A172 (cell line): ENCODE measurements at regions not wholly inside any gene's neighbourhood (a gene's known extent, or its start where the extent isn't known, plus 50 kb on each side); places are given as distances from the start of the nearest gene placed in this dataset.

Experiments
- DNase-seq: peaks from one replicate; pipeline ENCODE4 v3.0.0-alpha.2; 2015; ENCODE audit warnings: low spot score

DNA sequence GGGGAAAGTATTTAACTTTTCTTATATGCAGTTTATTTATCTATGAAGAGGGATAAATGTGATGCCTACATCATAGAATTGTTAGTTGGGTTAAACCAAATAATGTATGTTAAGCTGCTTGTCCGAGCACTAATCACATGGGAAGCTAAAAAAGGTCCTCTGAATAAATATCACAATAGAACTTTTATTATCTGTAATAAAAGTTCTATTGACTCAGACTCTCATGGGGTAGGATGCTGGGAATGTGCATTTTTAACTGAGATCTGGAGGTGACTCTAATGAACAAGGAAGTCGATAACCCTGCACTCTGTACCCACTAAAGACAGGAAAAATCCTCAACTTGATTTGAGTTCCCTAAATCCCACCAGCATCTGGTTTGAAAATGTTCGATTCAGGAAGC lies 205.9 kb upstream of the IL12B start:
- no peak for DNase-seq

DNA sequence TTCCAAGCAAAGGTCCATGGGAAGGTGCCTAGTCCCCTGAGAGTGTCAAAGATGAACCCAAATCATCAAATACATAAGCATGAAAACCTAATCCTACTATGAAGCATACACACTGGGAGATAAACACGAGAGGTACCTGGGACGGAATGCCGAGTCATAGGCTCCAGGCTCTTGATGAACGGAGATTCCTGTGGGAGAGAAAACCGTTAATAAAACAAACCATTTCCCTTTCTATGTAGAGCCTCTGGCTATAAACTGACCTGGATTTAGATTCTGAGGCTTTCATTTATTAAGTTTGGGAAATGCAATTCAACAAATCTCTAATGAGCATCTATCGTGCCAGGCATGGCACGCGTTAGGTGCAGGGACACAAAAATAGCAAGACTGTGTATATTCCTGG lies 206.4 kb upstream of the IL12B start:
- peak; percentile 32 for DNase-seq

DNA sequence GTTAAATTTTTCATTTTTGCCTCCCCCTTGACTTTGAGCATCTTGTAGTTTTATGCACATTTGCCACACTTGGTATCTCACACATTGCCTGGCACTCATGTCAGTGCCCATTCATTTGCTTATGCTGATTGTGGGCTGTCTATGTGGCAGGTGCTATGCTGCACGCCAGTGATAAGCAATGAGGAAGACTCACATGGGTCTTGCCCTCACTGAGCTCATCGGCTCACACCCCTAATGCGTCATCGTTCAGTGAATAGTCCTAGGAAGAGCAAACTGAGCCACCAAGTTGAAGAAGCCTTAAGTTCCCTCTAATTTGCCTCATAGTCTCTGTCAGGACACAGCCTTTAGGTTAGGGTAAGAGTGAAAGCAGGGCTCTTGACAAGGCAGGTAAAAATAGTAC lies 209.4 kb upstream of the IL12B start:
- DNase-seq, result no peak

GRCh38 chr5:159543326-159543725 lies 213.0 kb upstream of the IL12B start:
- DNase-seq, result no peak

DNA sequence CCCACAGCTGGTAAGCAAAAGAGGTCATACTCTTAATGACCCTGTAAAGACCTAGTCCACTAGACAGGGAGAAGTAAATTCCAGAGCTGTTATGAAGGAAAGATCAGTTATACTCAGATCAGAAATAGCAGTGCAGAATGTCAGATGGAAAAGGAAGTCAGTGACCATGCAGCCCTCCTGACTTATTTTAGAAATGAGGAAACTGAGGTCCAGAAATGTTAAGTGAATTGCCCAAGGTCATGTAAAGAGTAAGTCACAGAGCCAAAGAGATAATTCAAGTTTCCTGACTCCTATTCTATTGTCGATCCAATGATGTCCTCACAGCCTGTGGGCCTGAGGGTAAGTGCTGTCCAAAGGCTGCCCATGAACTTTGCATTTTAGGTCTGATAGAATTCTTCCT lies 214.9 kb upstream of the IL12B start:
- DNase-seq, result no peak

- DNase-seq, result no peak
Observed at GRCh38 chr5:159547466-159548195, 217.3 kb upstream of the IL12B start.

GRCh38 chr5:159548517-159548916 lies 218.2 kb upstream of the IL12B start:
- DNase-seq, result no peak

DNA sequence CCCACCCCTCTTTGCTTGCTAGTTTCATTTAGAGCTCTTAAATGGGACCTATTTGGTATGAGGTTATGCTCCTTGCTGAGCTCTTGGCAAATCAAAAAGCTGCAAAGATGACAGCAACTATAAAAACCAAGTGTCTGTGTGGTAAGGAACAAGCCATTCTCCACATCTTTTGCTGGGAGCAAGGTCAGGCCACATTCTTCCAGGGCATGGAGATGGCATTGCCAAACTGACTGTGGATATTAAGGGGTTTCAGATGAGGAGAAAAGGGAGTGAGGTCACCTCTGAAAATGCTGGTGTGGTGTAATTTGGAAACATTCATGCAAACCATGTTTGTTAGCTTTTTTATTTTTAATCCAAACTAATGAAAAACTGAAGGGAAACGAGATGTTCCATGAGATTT lies 218.8 kb upstream of the IL12B start:
- no peak for DNase-seq

- DNase-seq, result no peak
Observed at GRCh38 chr5:159550951-159551350, 220.7 kb upstream of the IL12B start.

- DNase-seq, result peak; percentile 64
Observed at GRCh38 chr5:159552751-159553150, 222.5 kb upstream of the IL12B start.

GRCh38 chr5:159553792-159554191 lies 223.5 kb upstream of the IL12B start:
- no peak for DNase-seq

- no peak for DNase-seq
Observed at GRCh38 chr5:159555084-159555483, 224.8 kb upstream of the IL12B start.

DNA sequence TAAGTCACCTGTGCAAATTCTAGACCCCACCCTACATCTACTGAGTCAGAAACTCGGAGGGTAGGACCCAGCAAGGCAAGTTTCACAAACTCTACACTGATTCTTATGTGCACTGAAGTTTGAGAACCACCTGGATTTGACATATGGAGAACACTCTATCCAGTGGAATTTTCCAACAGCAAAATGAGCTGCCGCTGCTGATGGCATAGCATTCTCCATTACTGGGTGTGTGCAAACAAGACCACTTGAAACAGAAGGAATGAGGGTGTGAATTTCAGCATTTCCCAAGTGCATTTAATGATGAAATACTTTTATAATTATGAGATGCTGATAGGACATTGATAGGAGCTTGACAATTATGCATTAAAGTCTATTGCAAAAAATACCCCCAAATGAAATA lies 229.1 kb upstream of the IL12B start:
- no peak for DNase-seq

GRCh38 chr5:159560088-159560487 lies 229.8 kb upstream of the IL12B start:
- DNase-seq, result no peak

DNA sequence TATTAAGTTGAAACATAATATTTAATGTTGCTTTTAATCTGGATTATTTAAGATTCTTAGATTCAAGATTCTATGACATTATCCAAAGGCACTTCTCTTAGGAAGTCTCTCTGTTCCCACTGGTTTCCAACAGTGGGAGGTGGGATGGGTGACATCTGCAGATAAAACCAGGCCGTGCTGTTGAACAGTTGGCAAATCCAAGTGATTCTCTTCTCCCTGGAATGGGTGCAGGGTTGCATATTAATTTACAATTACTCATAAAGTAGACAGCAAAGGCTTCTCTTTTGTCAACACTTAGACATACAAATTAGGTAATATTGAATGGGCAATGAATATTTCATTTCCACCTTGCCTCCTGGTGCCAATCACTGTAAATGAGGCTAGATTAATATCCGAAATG lies 233.7 kb upstream of the IL12B start:
- no peak for DNase-seq

GRCh38 chr5:159566832-159567231 lies 236.5 kb upstream of the IL12B start:
- DNase-seq, result no peak

- no peak for DNase-seq
Observed at GRCh38 chr5:159567461-159567860, 237.2 kb upstream of the IL12B start.

- no peak for DNase-seq
Observed at GRCh38 chr5:159571501-159572244, 241.4 kb upstream of the IL12B start.

GRCh38 chr5:159576902-159577301 lies 246.6 kb upstream of the IL12B start:
- no peak for DNase-seq

GRCh38 chr5:159581502-159582249 lies 251.4 kb upstream of the IL12B start:
- peak; percentile 97 for DNase-seq

DNA sequence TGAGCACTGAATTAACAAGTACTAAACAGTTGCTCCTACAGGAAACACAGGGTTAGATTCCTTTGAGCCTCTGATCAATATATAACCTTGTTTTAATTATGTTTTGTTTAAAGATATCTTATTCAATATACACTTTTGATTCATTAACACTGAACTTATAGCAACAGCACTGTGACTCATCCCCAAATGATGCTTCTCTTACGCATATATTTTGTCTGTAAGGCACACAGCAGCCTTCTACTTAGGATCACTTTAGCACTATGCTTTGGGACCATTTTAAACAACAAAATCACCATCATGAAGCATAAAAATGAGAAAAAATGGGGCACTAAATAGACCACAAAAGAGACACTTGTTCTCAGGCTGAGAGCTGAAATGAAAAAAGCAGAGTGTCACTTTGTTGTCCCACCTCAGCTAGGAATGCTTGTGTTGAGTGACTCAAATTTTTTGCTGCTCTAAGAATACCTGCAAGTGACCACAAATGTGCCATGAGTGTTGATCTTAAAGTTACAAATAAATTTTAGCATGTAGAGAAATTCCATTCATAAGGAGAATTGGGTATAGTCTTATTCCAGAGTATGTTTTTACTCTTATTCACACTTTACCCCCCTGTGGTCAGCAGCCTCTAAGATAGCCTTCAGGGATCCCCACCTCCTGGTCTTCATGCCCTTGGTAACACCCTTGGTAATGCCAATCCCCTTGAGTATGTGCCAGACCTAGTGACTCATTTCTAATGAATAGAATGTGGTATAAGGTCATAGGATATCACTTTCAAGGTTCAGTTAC lies 252.7 kb upstream of the IL12B start:
- DNase-seq, result peak; percentile 89

- DNase-seq, result no peak
Observed at GRCh38 chr5:159586921-159587320, 256.6 kb upstream of the IL12B start.
